Neural crest cell (in vitro differentiated cells): ENCODE measurements at regions not wholly inside any gene's neighbourhood (a gene's known extent, or its start where the extent isn't known, plus 50 kb on each side); places are given as distances from the start of the nearest gene placed in this dataset.

Experiments
- DNase-seq: peaks from one replicate; pipeline ENCODE4 v3.0.0; 2021; ENCODE audit warnings: low read depth, mixed read lengths, low spot score
- H3K27ac Mint-ChIP-seq: one replicate; pipeline ENCODE4 v1.8.0; 2021; ENCODE audit warnings: mild to moderate bottlenecking, mixed read lengths; ENCODE audit not compliant: unreplicated experiment
- H3K27me3 Mint-ChIP-seq: 2 replicates; pipeline ENCODE4 v1.8.0; 2021; ENCODE audit warnings: low read depth, mild to moderate bottlenecking, mixed read lengths
- H3K36me3 Mint-ChIP-seq: 2 replicates; pipeline ENCODE4 v1.8.0; 2021; ENCODE audit warnings: low read depth, mild to moderate bottlenecking, mixed read lengths
- H3K4me1 Mint-ChIP-seq: 2 replicates; pipeline ENCODE4 v1.8.0; 2021; ENCODE audit warnings: mixed read lengths
- H3K4me3 Mint-ChIP-seq: one replicate; pipeline ENCODE4 v1.8.0; 2021; ENCODE audit warnings: mild to moderate bottlenecking, mixed read lengths
- H3K9me3 Mint-ChIP-seq: 2 replicates; pipeline ENCODE4 v1.8.0; 2021; ENCODE audit warnings: mixed read lengths
- TF ChIP-seq, protein P1 (sequence below): fragments of 200-600 bp; sonication (generic); conservative IDR thresholded peaks from 2 replicates; pipeline ENCODE4 v1.5.0; 2021; ENCODE audit warnings: antibody characterized with exemption, mild to moderate bottlenecking

DNA sequence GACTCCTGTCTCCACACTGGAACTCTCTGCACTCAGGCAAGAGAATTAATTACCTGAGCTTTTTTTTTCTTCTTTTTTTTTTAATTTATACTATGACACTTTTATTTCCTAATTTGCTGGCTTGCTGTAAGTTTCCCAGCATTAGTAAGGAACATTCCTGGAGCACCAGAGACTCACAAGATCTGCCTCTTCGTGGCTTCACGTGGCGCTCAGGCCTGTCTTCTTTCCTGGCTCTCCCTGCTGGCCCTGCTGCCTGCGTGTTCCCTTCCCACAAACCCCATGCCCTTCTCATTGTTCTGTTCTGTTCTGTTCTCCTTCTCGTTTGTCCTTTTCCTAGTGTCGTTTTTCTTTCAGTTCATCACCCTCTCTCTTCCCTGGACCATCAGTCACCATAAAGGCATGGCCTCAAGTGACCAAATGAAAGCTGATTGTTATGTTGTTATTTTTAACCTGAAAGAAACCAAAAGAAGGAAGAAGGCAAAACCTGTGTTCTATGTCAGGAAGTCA lies 591.6 kb upstream of the PFKP start:
- peaks cover 8% of the 10 kb centered on the region for H3K4me1 Mint-ChIP-seq
- peak overlapping the region; percentile 32 for H3K27ac Mint-ChIP-seq
- no peak for DNase-seq
- H3K4me3 Mint-ChIP-seq = no peak overlapping the region
- TF ChIP-seq, protein P1, sequence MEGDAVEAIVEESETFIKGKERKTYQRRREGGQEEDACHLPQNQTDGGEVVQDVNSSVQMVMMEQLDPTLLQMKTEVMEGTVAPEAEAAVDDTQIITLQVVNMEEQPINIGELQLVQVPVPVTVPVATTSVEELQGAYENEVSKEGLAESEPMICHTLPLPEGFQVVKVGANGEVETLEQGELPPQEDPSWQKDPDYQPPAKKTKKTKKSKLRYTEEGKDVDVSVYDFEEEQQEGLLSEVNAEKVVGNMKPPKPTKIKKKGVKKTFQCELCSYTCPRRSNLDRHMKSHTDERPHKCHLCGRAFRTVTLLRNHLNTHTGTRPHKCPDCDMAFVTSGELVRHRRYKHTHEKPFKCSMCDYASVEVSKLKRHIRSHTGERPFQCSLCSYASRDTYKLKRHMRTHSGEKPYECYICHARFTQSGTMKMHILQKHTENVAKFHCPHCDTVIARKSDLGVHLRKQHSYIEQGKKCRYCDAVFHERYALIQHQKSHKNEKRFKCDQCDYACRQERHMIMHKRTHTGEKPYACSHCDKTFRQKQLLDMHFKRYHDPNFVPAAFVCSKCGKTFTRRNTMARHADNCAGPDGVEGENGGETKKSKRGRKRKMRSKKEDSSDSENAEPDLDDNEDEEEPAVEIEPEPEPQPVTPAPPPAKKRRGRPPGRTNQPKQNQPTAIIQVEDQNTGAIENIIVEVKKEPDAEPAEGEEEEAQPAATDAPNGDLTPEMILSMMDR = no peak
- H3K27me3 Mint-ChIP-seq = no peaks in the 10 kb centered on the region
- H3K36me3 Mint-ChIP-seq = peaks cover 3% of the 10 kb centered on the region
- peaks cover 9% of the 10 kb centered on the region for H3K9me3 Mint-ChIP-seq

DNA sequence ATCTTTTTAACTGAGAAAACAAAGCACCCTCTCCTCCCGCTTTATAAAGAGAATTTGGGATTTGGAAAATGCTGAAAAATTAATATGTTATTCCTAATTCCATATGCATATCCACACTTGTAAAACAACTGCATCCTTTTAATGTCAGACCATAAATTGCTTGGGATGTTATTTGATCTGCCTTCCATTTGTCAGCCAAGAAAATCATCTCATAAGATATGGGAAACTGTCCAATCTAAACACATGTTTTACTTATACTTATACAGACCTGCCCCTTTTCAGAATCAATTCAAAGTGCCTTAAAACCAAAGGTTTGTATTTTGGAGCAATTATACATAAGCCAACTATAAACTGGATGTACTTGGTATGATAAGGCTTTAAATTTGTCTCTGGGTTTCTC lies 595.5 kb upstream of the PFKP start:
- TF ChIP-seq, protein P1 = no peak
- no peak overlapping the region for H3K27ac Mint-ChIP-seq
- H3K4me1 Mint-ChIP-seq = peaks cover 4% of the 10 kb centered on the region
- H3K36me3 Mint-ChIP-seq = peaks cover 3% of the 10 kb centered on the region
- H3K9me3 Mint-ChIP-seq = peaks cover 11% of the 10 kb centered on the region
- H3K27me3 Mint-ChIP-seq = no peaks in the 10 kb centered on the region
- no peak for DNase-seq
- H3K4me3 Mint-ChIP-seq = no peak overlapping the region

DNA sequence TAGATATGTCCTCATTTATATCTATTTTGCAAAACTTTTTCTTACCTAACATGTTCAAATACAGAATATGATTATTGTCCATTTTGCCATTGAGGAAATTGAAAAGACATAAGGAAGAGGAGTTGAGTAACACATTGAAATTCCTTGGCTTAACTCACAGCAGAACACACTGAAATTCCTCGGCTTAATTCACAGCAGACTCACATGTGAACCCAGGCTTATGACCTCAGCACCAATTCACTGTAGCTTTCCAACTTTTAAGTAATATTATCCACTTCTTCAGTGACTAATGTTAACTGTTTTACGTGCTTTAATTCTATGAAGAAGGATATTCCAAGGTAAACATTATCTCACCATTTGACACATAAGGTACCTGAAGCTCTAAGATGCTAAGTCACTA lies 597.5 kb upstream of the PFKP start:
- DNase-seq = no peak
- H3K9me3 Mint-ChIP-seq = peaks cover 19% of the 10 kb centered on the region
- peaks cover 7% of the 10 kb centered on the region for H3K36me3 Mint-ChIP-seq
- no peaks in the 10 kb centered on the region for H3K27me3 Mint-ChIP-seq
- no peak overlapping the region for H3K27ac Mint-ChIP-seq
- no peaks in the 10 kb centered on the region for H3K4me1 Mint-ChIP-seq
- H3K4me3 Mint-ChIP-seq = no peak overlapping the region
- TF ChIP-seq, protein P1 = no peak

DNA sequence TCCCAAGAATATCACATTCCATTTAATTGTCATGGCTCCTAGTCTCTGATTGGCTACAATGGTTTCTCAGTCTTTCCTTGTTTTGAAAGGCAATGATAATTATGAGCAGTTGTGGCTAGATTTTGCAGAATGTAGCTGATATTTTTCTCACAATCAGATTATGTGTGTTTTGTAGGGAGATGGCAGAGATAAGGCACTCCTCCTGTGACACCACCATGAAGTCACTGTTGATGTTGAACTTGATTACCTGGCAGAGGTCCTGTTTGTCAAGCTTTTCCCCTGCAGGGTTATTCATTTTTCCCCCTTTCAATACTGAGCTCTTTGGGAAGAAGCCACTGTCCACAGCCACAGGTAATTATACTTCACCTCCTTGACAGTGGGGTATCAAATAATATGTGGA lies 602.9 kb upstream of the PFKP start:
- Mint-ChIP-seq H3K27ac (no peak overlapping the region), H3K4me1 (no peaks in the 10 kb centered on the region), H3K4me3 (no peak overlapping the region), H3K27me3 (no peaks in the 10 kb centered on the region), H3K9me3 (peaks cover 13% of the 10 kb centered on the region), H3K36me3 (peaks cover 8% of the 10 kb centered on the region)
- DNase-seq = no peak
- TF ChIP-seq, protein P1 = no peak

DNA sequence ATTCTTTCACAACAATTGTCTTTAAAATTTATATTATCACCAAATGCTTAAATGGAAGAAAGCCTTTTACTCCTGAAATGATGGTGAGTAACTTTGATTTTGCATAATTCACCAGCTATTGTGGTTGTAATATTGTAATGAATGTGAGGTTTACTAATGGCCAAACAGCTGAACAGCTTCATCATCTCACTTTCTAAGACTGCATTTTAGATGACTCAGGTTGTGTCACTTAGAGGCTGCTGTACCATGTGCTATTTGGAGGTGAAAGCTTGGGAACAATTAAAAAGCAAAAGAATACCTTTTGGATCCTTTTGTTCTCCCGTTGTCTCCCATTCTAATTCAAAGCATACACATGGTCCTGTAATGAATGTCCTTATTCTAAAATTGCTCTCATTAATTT lies 604.0 kb upstream of the PFKP start:
- Mint-ChIP-seq H3K27me3 (no peaks in the 10 kb centered on the region), H3K4me1 (no peaks in the 10 kb centered on the region), H3K4me3 (no peak overlapping the region), H3K27ac (no peak overlapping the region), H3K9me3 (peaks cover 13% of the 10 kb centered on the region), H3K36me3 (peaks cover 8% of the 10 kb centered on the region)
- DNase-seq = no peak
- TF ChIP-seq, protein P1 = no peak

DNA sequence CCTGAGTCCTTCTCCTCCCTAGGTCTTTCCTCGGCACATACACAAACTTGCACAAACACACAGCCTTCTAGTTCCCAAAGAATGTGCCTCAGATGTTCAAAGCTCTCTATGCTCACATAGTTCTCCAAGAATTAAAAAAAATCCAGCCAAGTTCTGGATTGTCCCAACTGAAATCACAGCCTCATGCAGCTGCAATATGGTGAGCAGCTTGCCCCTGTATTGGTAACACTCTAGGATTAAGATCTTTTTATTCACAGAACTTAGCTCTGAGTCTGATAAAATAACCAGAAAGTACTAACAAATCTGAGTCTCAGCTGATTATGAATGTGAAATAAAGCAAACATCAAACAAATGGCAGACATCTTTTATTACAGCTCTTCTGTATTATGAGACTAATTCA lies 604.8 kb upstream of the PFKP start:
- no peak overlapping the region for H3K27ac Mint-ChIP-seq
- TF ChIP-seq, protein P1 = no peak
- H3K4me3 Mint-ChIP-seq = no peak overlapping the region
- peaks cover 11% of the 10 kb centered on the region for H3K9me3 Mint-ChIP-seq
- H3K36me3 Mint-ChIP-seq = peaks cover 8% of the 10 kb centered on the region
- peaks cover 3% of the 10 kb centered on the region for H3K27me3 Mint-ChIP-seq
- DNase-seq = no peak
- H3K4me1 Mint-ChIP-seq = no peaks in the 10 kb centered on the region
